ENCODE measurements at regions not wholly inside any gene's neighbourhood (a gene's known extent, or its start where the extent isn't known, plus 50 kb on each side); places are given as distances from the start of the nearest gene placed in this dataset.

- Histone ChIP-seq H3K9me2 (ENCODE audit: insufficient read depth) (no peaks in the 10 kb centered on the region), H3F3A (ENCODE audit: insufficient read depth, low read depth) (no peaks in the 10 kb centered on the region), H3K27ac (no peak overlapping the region), H2AFZ (no peak overlapping the region), H3K27me3 (ENCODE audit: insufficient read depth, low read depth) (no peaks in the 10 kb centered on the region), H3K4me2 (no peak overlapping the region), H3K36me3 (ENCODE audit: low read depth) (no peaks in the 10 kb centered on the region), H3K9me3 (ENCODE audit: insufficient read depth, low read depth) (no peaks in the 10 kb centered on the region), H3K4me3 (no peak overlapping the region), H3K4me1 (replicated peaks; ENCODE audit: insufficient read depth) (no peaks in the 10 kb centered on the region), H4K20me1 (ENCODE audit: insufficient read depth) (no peaks in the 10 kb centered on the region), H3K79me2 (ENCODE audit: low read depth) (no peaks in the 10 kb centered on the region)
- ChIA-PET CTCF (no interaction called here), POLR2A (ENCODE audit: unreplicated experiment) (no interaction called here)
- intact Hi-C loops (cut with micrococcal nuclease; ENCODE audit: unreplicated experiment) = no loop called here
- DNase-seq = no peak
- TF ChIP-seq CTCF (conservative IDR thresholded peaks at IDR 0.05) = no peak
- TF ChIP-seq EZH2 (IDR thresholded peaks at IDR 0.05; ENCODE audit: low read depth) = no peak
- BruUV-seq (replicated peaks) = no TSS peak
Observed at GRCh38 chr13:37481885-37482227, 116.7 kb downstream of the POSTN start.

- Histone ChIP-seq H3K9me3 (ENCODE audit: insufficient read depth, low read depth) (no peaks in the 10 kb centered on the region), H3K27ac (no peak overlapping the region), H3K36me3 (ENCODE audit: low read depth) (no peaks in the 10 kb centered on the region), H3K79me2 (ENCODE audit: low read depth) (no peaks in the 10 kb centered on the region), H3K4me1 (replicated peaks; ENCODE audit: insufficient read depth) (no peaks in the 10 kb centered on the region), H3K4me2 (no peak overlapping the region), H3F3A (ENCODE audit: insufficient read depth, low read depth) (no peaks in the 10 kb centered on the region), H3K9me2 (ENCODE audit: insufficient read depth) (no peaks in the 10 kb centered on the region), H4K20me1 (ENCODE audit: insufficient read depth) (no peaks in the 10 kb centered on the region), H2AFZ (no peak overlapping the region), H3K27me3 (ENCODE audit: insufficient read depth, low read depth) (no peaks in the 10 kb centered on the region), H3K4me3 (no peak overlapping the region)
- ChIA-PET POLR2A (ENCODE audit: unreplicated experiment) (no interaction called here), CTCF (no interaction called here)
- BruUV-seq (replicated peaks) = no TSS peak
- DNase-seq = no peak
- intact Hi-C loops (cut with micrococcal nuclease; ENCODE audit: unreplicated experiment) = no loop called here
- TF ChIP-seq CTCF (conservative IDR thresholded peaks at IDR 0.05) (no peak), EZH2 (IDR thresholded peaks at IDR 0.05; ENCODE audit: low read depth) (no peak)
Observed at GRCh38 chr13:37481011-37481884, 117.3 kb downstream of the POSTN start.

GRCh38 chr13:37479916-37480315 lies 118.7 kb downstream of the POSTN start:
- POLR2A ChIA-PET (ENCODE audit: unreplicated experiment) = no interaction called here
- Histone ChIP-seq H3F3A (ENCODE audit: insufficient read depth, low read depth) (no peaks in the 10 kb centered on the region), H2AFZ (no peak overlapping the region)

More at GRCh38 chr13:37479916-37480315, 118.7 kb downstream of the POSTN start:
- H3K79me2 ChIP-seq (ENCODE audit: low read depth) = no peaks in the 10 kb centered on the region
- no peaks in the 10 kb centered on the region for H3K9me3 ChIP-seq (ENCODE audit: insufficient read depth, low read depth)
- H3K4me1 ChIP-seq (replicated peaks; ENCODE audit: insufficient read depth) = no peaks in the 10 kb centered on the region
- H3K9me2 ChIP-seq (ENCODE audit: insufficient read depth) = no peaks in the 10 kb centered on the region
- no peaks in the 10 kb centered on the region for H4K20me1 ChIP-seq (ENCODE audit: insufficient read depth)
- no peaks in the 10 kb centered on the region for H3K36me3 ChIP-seq (ENCODE audit: low read depth)
- BruUV-seq (replicated peaks) = no TSS peak
- DNase-seq = no peak
- H3K27me3 ChIP-seq (ENCODE audit: insufficient read depth, low read depth) = no peaks in the 10 kb centered on the region
- TF ChIP-seq EZH2 (IDR thresholded peaks at IDR 0.05; ENCODE audit: low read depth) = no peak
- TF ChIP-seq CTCF (conservative IDR thresholded peaks at IDR 0.05) = no peak
- CTCF ChIA-PET = no interaction called here
- no peak overlapping the region for H3K27ac ChIP-seq
- no peak overlapping the region for H3K4me2 ChIP-seq
- intact Hi-C loops (cut with micrococcal nuclease; ENCODE audit: unreplicated experiment) = no loop called here
- no peak overlapping the region for H3K4me3 ChIP-seq
